ENCODE measurements at regions not wholly inside any gene's neighbourhood (a gene's known extent, or its start where the extent isn't known, plus 50 kb on each side); places are given as distances from the start of the nearest gene placed in this dataset.

DNA sequence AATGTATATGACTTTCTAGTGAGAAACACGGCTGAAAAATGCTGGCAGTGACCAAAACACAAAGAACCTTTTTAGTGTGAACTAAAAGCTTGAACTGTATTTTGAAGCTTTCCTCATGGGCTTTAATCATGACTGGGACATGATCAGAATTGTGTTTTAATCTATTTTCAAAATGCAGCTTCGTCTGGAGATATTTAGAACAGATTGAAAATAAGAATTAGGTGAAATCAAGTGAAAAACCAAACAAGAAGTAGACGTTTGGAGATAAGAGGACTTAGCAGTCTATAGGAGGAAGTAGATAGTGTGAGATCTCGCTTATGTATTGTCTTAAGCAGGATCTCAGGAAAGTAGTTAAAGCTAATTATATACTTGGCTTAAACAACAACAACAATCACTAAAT is 865.4 kb upstream of the MBL2 start:
- DNase-seq (no peak), ATAC-seq (ENCODE audit: poor library complexity) (no peak)
- intact Hi-C loops (cut with DNase I, micrococcal nuclease), result no loop called here
- no peaks in the 10 kb centered on the region for H3K36me3 ChIP-seq (ENCODE audit: insufficient read depth, low read length)
- ChIA-PET POLR2A (no interaction called here), CTCF (no interaction called here)
- H3K27me3 Mint-ChIP-seq, result no peaks in the 10 kb centered on the region
- H3K4me1 Mint-ChIP-seq (ENCODE audit: low read depth), result no peaks in the 10 kb centered on the region
- TF ChIP-seq, protein P1, sequence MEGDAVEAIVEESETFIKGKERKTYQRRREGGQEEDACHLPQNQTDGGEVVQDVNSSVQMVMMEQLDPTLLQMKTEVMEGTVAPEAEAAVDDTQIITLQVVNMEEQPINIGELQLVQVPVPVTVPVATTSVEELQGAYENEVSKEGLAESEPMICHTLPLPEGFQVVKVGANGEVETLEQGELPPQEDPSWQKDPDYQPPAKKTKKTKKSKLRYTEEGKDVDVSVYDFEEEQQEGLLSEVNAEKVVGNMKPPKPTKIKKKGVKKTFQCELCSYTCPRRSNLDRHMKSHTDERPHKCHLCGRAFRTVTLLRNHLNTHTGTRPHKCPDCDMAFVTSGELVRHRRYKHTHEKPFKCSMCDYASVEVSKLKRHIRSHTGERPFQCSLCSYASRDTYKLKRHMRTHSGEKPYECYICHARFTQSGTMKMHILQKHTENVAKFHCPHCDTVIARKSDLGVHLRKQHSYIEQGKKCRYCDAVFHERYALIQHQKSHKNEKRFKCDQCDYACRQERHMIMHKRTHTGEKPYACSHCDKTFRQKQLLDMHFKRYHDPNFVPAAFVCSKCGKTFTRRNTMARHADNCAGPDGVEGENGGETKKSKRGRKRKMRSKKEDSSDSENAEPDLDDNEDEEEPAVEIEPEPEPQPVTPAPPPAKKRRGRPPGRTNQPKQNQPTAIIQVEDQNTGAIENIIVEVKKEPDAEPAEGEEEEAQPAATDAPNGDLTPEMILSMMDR (IDR thresholded peaks at IDR 0.05), result no peak
- no peak overlapping the region for H3K27ac ChIP-seq (ENCODE audit: low read depth in 1 of 2, low read length in 2 of 2)
- H3K4me3 ChIP-seq (ENCODE audit: low read length), result no peak overlapping the region
- no peaks in the 10 kb centered on the region for H3K4me1 ChIP-seq (ENCODE audit: insufficient read depth, low read length)
- no peaks in the 10 kb centered on the region for H3K36me3 Mint-ChIP-seq (ENCODE audit: low read depth)
- no peak overlapping the region for H3K4me3 Mint-ChIP-seq
- no peaks in the 10 kb centered on the region for H3K27me3 ChIP-seq (ENCODE audit: control insufficient read depth in 1 of 2, insufficient read depth in 2 of 2, low read length in 2 of 2)
- H3K27ac Mint-ChIP-seq, result no peak overlapping the region
- H3K9me3 ChIP-seq (ENCODE audit: control insufficient read depth in 1 of 2, insufficient read depth in 1 of 2, low read length in 2 of 2), result peaks cover 0 to 10% of the 10 kb centered on the region in 2 experiments
- peaks cover 12% of the 10 kb centered on the region for H3K9me3 Mint-ChIP-seq

DNA sequence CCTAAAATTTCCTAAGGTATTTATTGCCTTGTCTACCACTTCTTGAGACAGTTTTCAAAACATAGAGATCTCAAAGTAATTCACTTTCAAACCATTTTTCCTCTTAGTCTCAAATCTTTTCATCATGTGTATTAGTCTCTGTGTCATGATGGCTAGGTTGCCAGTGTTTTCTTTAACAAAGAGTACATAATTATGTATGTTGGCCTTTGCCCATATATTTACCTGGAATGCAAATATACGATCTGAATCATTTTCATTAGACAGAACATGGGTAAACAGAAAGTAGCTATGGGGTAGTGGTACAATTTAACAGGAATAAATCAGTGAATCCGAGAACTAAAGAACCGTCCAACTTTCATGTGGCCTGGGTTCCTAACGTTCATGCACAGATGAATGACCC is 852.1 kb upstream of the MBL2 start:
- no peaks in the 10 kb centered on the region for H3K27me3 ChIP-seq (ENCODE audit: control insufficient read depth in 1 of 2, insufficient read depth in 2 of 2, low read length in 2 of 2)
- Mint-ChIP-seq H3K9me3 (peaks cover 8% of the 10 kb centered on the region), H3K27me3 (no peaks in the 10 kb centered on the region), H3K27ac (no peak overlapping the region), H3K4me1 (ENCODE audit: low read depth) (no peaks in the 10 kb centered on the region), H3K4me3 (no peak overlapping the region), H3K36me3 (ENCODE audit: low read depth) (no peaks in the 10 kb centered on the region)
- ChIA-PET POLR2A (no interaction called here), CTCF (no interaction called here)
- H3K36me3 ChIP-seq (ENCODE audit: insufficient read depth, low read length), result no peaks in the 10 kb centered on the region
- H3K4me1 ChIP-seq (ENCODE audit: insufficient read depth, low read length), result no peaks in the 10 kb centered on the region
- TF ChIP-seq, protein P1 (IDR thresholded peaks at IDR 0.05), result no peak
- intact Hi-C loops (cut with DNase I, micrococcal nuclease), result no loop called here
- H3K9me3 ChIP-seq (ENCODE audit: control insufficient read depth in 1 of 2, insufficient read depth in 1 of 2, low read length in 2 of 2), result peaks cover 0 to 2% of the 10 kb centered on the region in 2 experiments
- DNase-seq (no peak), ATAC-seq (ENCODE audit: poor library complexity) (no peak)
- H3K4me3 ChIP-seq (ENCODE audit: low read length), result no peak overlapping the region
- no peak overlapping the region for H3K27ac ChIP-seq (ENCODE audit: low read depth in 1 of 2, low read length in 2 of 2)

DNA sequence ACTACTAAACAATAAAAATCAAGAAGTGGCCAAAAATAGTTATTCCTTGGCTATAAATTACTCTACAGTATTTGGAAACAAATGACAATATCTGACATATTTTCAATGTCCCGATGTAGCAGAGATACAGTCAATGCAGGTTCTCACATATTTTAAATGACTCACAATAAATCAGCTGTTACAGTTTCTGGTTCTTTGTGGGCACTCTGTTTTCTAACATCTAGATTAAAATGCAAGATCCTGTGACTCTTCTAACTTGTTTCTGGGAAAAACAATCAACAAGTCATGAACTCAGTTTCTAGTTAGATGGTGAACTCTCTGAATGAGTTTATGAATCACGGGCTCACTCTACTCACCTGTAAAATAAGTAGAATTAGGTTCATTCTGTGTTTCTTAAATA is 849.6 kb upstream of the MBL2 start:
- Histone ChIP-seq H3K36me3 (ENCODE audit: insufficient read depth, low read length) (no peaks in the 10 kb centered on the region), H3K9me3 (ENCODE audit: control insufficient read depth in 1 of 2, insufficient read depth in 1 of 2, low read length in 2 of 2) (peaks cover 0 to 4% of the 10 kb centered on the region in 2 experiments), H3K4me1 (ENCODE audit: insufficient read depth, low read length) (no peaks in the 10 kb centered on the region), H3K4me3 (ENCODE audit: low read length) (no peak overlapping the region), H3K27me3 (ENCODE audit: control insufficient read depth in 1 of 2, insufficient read depth in 2 of 2, low read length in 2 of 2) (no peaks in the 10 kb centered on the region), H3K27ac (ENCODE audit: low read depth in 1 of 2, low read length in 2 of 2) (no peak overlapping the region)
- Mint-ChIP-seq H3K9me3 (peaks cover 9% of the 10 kb centered on the region), H3K27me3 (no peaks in the 10 kb centered on the region), H3K4me3 (no peak overlapping the region), H3K36me3 (ENCODE audit: low read depth) (no peaks in the 10 kb centered on the region), H3K4me1 (ENCODE audit: low read depth) (no peaks in the 10 kb centered on the region), H3K27ac (no peak overlapping the region)
- TF ChIP-seq, protein P1 (IDR thresholded peaks at IDR 0.05), result no peak
- POLR2A ChIA-PET, result no interaction called here
- CTCF ChIA-PET, result no interaction called here
- ATAC-seq (ENCODE audit: poor library complexity) (no peak), DNase-seq (no peak)
- intact Hi-C loops (cut with DNase I, micrococcal nuclease), result no loop called here
